ENCODE measurements at regions not wholly inside any gene's neighbourhood (a gene's known extent, or its start where the extent isn't known, plus 50 kb on each side); places are given as distances from the start of the nearest gene placed in this dataset.

- Histone ChIP-seq H3K27ac (ENCODE audit: low read length) (no peak overlapping the region), H4K20me1 (ENCODE audit: insufficient read depth, low read length) (no peaks in the 10 kb centered on the region), H2AFZ (ENCODE audit: low read depth, low read length) (no peak overlapping the region), H3K4me2 (ENCODE audit: insufficient read depth, low read length) (no peak overlapping the region), H3K9ac (ENCODE audit: low read depth, low read length) (no peak overlapping the region), H3K27me3 (ENCODE audit: insufficient read depth, low read length, poor library complexity) (no peaks in the 10 kb centered on the region), H3K4me3 (ENCODE audit: low read depth in 1 of 2, low read length in 2 of 2) (no peak overlapping the region), H3K36me3 (ENCODE audit: insufficient read depth, low read length) (no peaks in the 10 kb centered on the region), H3K79me2 (ENCODE audit: insufficient read depth, low read length) (no peaks in the 10 kb centered on the region), H3K4me1 (ENCODE audit: insufficient read depth, low read length) (no peaks in the 10 kb centered on the region), H3K9me3 (ENCODE audit: insufficient read depth, low read length, severe bottlenecking) (no peaks in the 10 kb centered on the region)
- no peak for ATAC-seq (ENCODE audit: insufficient read depth, low read depth)
- DNase-seq, result no peak
- no peak for TF ChIP-seq EZH2 (IDR thresholded peaks at IDR 0.05; ENCODE audit: borderline replicate concordance, low read depth, low read length, severe bottlenecking)
- TF ChIP-seq CTCF (IDR thresholded peaks at IDR 0.05; ENCODE audit: borderline replicate concordance, extremely low read depth, low read length, poor library complexity, severe bottlenecking), result no peak
Measured at GRCh38 chr10:52653263-52653909, 119.2 kb downstream of the MBL2 start.

- no peak overlapping the region for H2AFZ ChIP-seq (ENCODE audit: low read depth, low read length)
- no peak overlapping the region for H3K27ac ChIP-seq (ENCODE audit: low read length)
- DNase-seq, result no peak
- no peak overlapping the region for H3K4me2 ChIP-seq (ENCODE audit: insufficient read depth, low read length)
- no peak for TF ChIP-seq EZH2 (IDR thresholded peaks at IDR 0.05; ENCODE audit: borderline replicate concordance, low read depth, low read length, severe bottlenecking)
- no peak for TF ChIP-seq CTCF (IDR thresholded peaks at IDR 0.05; ENCODE audit: borderline replicate concordance, extremely low read depth, low read length, poor library complexity, severe bottlenecking)
- no peak overlapping the region for H3K4me3 ChIP-seq (ENCODE audit: low read depth in 1 of 2, low read length in 2 of 2)
- no peaks in the 10 kb centered on the region for H3K4me1 ChIP-seq (ENCODE audit: insufficient read depth, low read length)
- H3K9me3 ChIP-seq (ENCODE audit: insufficient read depth, low read length, severe bottlenecking), result no peaks in the 10 kb centered on the region
- no peaks in the 10 kb centered on the region for H4K20me1 ChIP-seq (ENCODE audit: insufficient read depth, low read length)
- H3K9ac ChIP-seq (ENCODE audit: low read depth, low read length), result no peak overlapping the region
- no peaks in the 10 kb centered on the region for H3K27me3 ChIP-seq (ENCODE audit: insufficient read depth, low read length, poor library complexity)
- no peak for ATAC-seq (ENCODE audit: insufficient read depth, low read depth)
- no peaks in the 10 kb centered on the region for H3K79me2 ChIP-seq (ENCODE audit: insufficient read depth, low read length)
- no peaks in the 10 kb centered on the region for H3K36me3 ChIP-seq (ENCODE audit: insufficient read depth, low read length)
Measured at GRCh38 chr10:52654201-52654600, 118.4 kb downstream of the MBL2 start.

DNA sequence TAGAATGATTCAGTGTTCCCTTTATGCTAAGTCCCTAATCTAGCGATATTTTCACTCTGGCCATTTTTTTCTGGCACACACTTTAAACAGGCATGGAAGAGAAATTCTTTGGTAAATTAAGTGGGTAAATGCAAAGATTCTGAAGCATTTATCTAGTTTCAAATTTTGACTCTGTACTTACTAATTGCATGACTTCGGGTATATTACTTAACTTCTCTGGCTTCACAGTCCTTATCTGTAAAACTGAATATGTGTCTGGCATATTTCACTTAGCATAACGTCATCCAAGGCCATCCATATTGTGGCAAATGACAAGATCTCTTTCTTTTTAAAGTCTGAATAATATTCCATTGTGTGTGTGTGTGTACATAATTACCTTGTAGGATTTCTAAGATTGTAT lies 114.5 kb downstream of the MBL2 start:
- H3K9me3 ChIP-seq (ENCODE audit: insufficient read depth, low read length, severe bottlenecking), result no peaks in the 10 kb centered on the region
- H3K4me1 ChIP-seq (ENCODE audit: insufficient read depth, low read length), result no peaks in the 10 kb centered on the region
- H4K20me1 ChIP-seq (ENCODE audit: insufficient read depth, low read length), result no peaks in the 10 kb centered on the region
- H3K27ac ChIP-seq (ENCODE audit: low read length), result no peak overlapping the region
- no peak overlapping the region for H2AFZ ChIP-seq (ENCODE audit: low read depth, low read length)
- no peak overlapping the region for H3K9ac ChIP-seq (ENCODE audit: low read depth, low read length)
- no peaks in the 10 kb centered on the region for H3K27me3 ChIP-seq (ENCODE audit: insufficient read depth, low read length, poor library complexity)
- H3K4me3 ChIP-seq (ENCODE audit: low read depth in 1 of 2, low read length in 2 of 2), result no peak overlapping the region
- H3K4me2 ChIP-seq (ENCODE audit: insufficient read depth, low read length), result no peak overlapping the region
- no peak for ATAC-seq (ENCODE audit: insufficient read depth, low read depth)
- TF ChIP-seq EZH2 (IDR thresholded peaks at IDR 0.05; ENCODE audit: borderline replicate concordance, low read depth, low read length, severe bottlenecking), result no peak
- no peak for TF ChIP-seq CTCF (IDR thresholded peaks at IDR 0.05; ENCODE audit: borderline replicate concordance, extremely low read depth, low read length, poor library complexity, severe bottlenecking)
- no peaks in the 10 kb centered on the region for H3K36me3 ChIP-seq (ENCODE audit: insufficient read depth, low read length)
- no peak for DNase-seq
- no peaks in the 10 kb centered on the region for H3K79me2 ChIP-seq (ENCODE audit: insufficient read depth, low read length)

Measured in DND-41 (cell line).